HCT116 (cell line): ENCODE measurements at regions not wholly inside any gene's neighbourhood (a gene's known extent, or its start where the extent isn't known, plus 50 kb on each side); places are given as distances from the start of the nearest gene placed in this dataset.
"Not testable (repeated sequence)": the region's sequence is repeated elsewhere in the genome, so short reads cannot be mapped to it uniquely, and the experiment has no call there.

Experiments
- ATAC-seq: fragments of 200-7000 bp; cut with Tn5 transposase; 2 replicates; pipeline ENCODE4 v1.9.1; 2020; ENCODE audit warnings: mild to moderate bottlenecking, moderate library complexity
- BruUV-seq: library from RNA; stranded (reverse); fragments of 400-500 nt; replicated peaks from 2 replicates; lab custom pipeline; 2021; lab: Mats Ljungman, UMichigan
- CTCF ChIA-PET: fragments of 300-600 bp; sonication (Branson Sonifier 250); formaldehyde crosslinking; loops from one replicate; lab custom pipeline; 2021; ENCODE audit warnings: antibody characterized with exemption; lab: Charles Lee
- POLR2A ChIA-PET: fragments of 300-600, 350-600 bp; sonication (Branson Sonifier 250); formaldehyde crosslinking; loops from one replicate; lab custom pipeline; 2021; ENCODE audit warnings: antibody characterized with exemption; lab: Charles Lee
- RAD21 ChIA-PET, 2 experiments: fragments of 300-600 bp; sonication (Branson Sonifier 250); formaldehyde crosslinking; loops; one replicate each; lab custom pipeline; 2023; ENCODE audit warnings: low total read pairs in 2 of 2; ENCODE audit not compliant: uncharacterized antibody in 2 of 2, unreplicated experiment in 2 of 2, low non-redundant PET in 1 of 2; lab: Charles Lee
- DNase-seq: peaks from one replicate; pipeline ENCODE4 v3.0.0-alpha.2; 2010; ENCODE audit warnings: low read depth, low spot score
- H2AFZ ChIP-seq: fragments of 200-600 bp; shearing (Covaris generic), sonication (generic); 2 replicates; pipeline ENCODE4 v1.6.1; 2017; ENCODE audit warnings: low read depth, mixed run types, mixed read lengths, antibody characterized with exemption, low read length; ENCODE audit not compliant: poor library complexity, severe bottlenecking
- H3K27ac ChIP-seq: 2 replicates; pipeline ENCODE4 v1.5.1; 2012; ENCODE audit warnings: low read depth, low read length
- H3K27me3 ChIP-seq: fragments of 200-600 bp; sonication (generic); 2 replicates; pipeline ENCODE4 v1.6.1; 2016; ENCODE audit warnings: mixed run types, low read length, mixed read lengths; ENCODE audit not compliant: insufficient read depth
- H3K36me3 ChIP-seq, 2 experiments: fragments of 200-500 bp in 1 of 2; fragments of 200-600 bp in 1 of 2; sonication (Bioruptor generic) in 1 of 2; sonication (generic) in 1 of 2; 2 replicates each; pipeline versions ENCODE4 v1.5.1 to v1.6.1; 2014 to 2016; ENCODE audit warnings: low read length in 2 of 2, inconsistent platforms in 1 of 2, mixed read lengths in 1 of 2, mixed run types in 1 of 2; ENCODE audit not compliant: insufficient read depth in 2 of 2, control insufficient read depth in 1 of 2
- H3K4me1 ChIP-seq, 2 experiments: fragments of 200-600 bp in 1 of 2; sonication (generic) in 1 of 2; 2 replicates each; pipeline versions ENCODE4 v1.5.1 to v1.6.1; 2012 to 2017; ENCODE audit warnings: low read length in 2 of 2, inconsistent platforms in 1 of 2, mild to moderate bottlenecking in 1 of 2, mixed read lengths in 1 of 2, mixed run types in 1 of 2, moderate library complexity in 1 of 2; ENCODE audit not compliant: insufficient read depth in 2 of 2, control insufficient read depth in 1 of 2
- H3K4me2 ChIP-seq: fragments of 200-600 bp; sonication (generic); 2 replicates; pipeline ENCODE4 v1.6.1; 2017; ENCODE audit warnings: mixed run types, low read length, mixed read lengths
- H3K4me3 ChIP-seq, 2 experiments: fragments of 200-600 bp in 1 of 2; sonication (generic) in 1 of 2; replicated peaks in 1 of 2; 2 replicates each; pipeline ENCODE4 v1.5.1; 2011 to 2016; ENCODE audit warnings: low read length in 2 of 2, control low read depth in 1 of 2, low read depth in 1 of 2, mild to moderate bottlenecking in 1 of 2, mixed read lengths in 1 of 2, mixed run types in 1 of 2
- H3K79me2 ChIP-seq: fragments of 200-600 bp; sonication (generic); 2 replicates; pipeline ENCODE4 v1.6.1; 2017; ENCODE audit warnings: mild to moderate bottlenecking, mixed run types, low read length, moderate library complexity, mixed read lengths; ENCODE audit not compliant: insufficient read depth
- H3K9ac ChIP-seq: fragments of 200-600 bp; sonication (generic); 2 replicates; pipeline ENCODE4 v1.6.1; 2016; ENCODE audit warnings: low read length, mixed read lengths
- H3K9me2 ChIP-seq: fragments of 200-600 bp; sonication (generic), shearing (Covaris generic); 2 replicates; pipeline ENCODE4 v1.6.1; 2017; ENCODE audit warnings: mixed run types, mild to moderate bottlenecking, moderate library complexity; ENCODE audit not compliant: insufficient read depth
- H3K9me3 ChIP-seq, 2 experiments: fragments of 200-500 bp in 1 of 2; fragments of 200-600 bp in 1 of 2; sonication (Bioruptor generic) in 1 of 2; sonication (generic) in 1 of 2; 2 replicates each; pipeline ENCODE4 v1.6.1; 2014 to 2017; ENCODE audit warnings: low read length in 2 of 2, mixed read lengths in 2 of 2, inconsistent platforms in 1 of 2, low read depth in 1 of 2, mild to moderate bottlenecking in 1 of 2, mixed run types in 1 of 2, moderate library complexity in 1 of 2; ENCODE audit not compliant: control insufficient read depth in 1 of 2, insufficient read depth in 1 of 2
- H4K20me1 ChIP-seq: fragments of 200-600 bp; sonication (generic), shearing (Covaris generic); 2 replicates; pipeline ENCODE4 v1.6.1; 2017; ENCODE audit warnings: mixed run types, mild to moderate bottlenecking, moderate library complexity; ENCODE audit not compliant: insufficient read depth
- EZH2 ChIP-seq: fragments of 200-600 bp; sonication (generic); IDR thresholded peaks from 2 replicates; pipeline ENCODE4 v1.6.1; 2017; ENCODE audit warnings: antibody characterized with exemption, mixed run types
- MAX ChIP-seq: IDR thresholded peaks from 2 replicates; pipeline ENCODE4 v1.6.1; 2012
- POLR2A ChIP-seq: IDR thresholded peaks from 2 replicates; pipeline ENCODE4 v1.7.0; 2011; ENCODE audit warnings: borderline replicate concordance; ENCODE audit not compliant: insufficient read depth, insufficient read length; ENCODE audit errors: extremely low read depth
- POLR2AphosphoS5 ChIP-seq: IDR thresholded peaks from 2 replicates; pipeline ENCODE4 v1.6.1; 2011; ENCODE audit warnings: mild to moderate bottlenecking, low read depth, low read length, moderate library complexity
- REST ChIP-seq: IDR thresholded peaks from 2 replicates; pipeline ENCODE4 v1.6.1; 2012; ENCODE audit warnings: low read depth
- SIN3A ChIP-seq: IDR thresholded peaks from 2 replicates; pipeline ENCODE4 v1.6.1; 2012; ENCODE audit warnings: low read depth
- SP1 ChIP-seq: IDR thresholded peaks from 2 replicates; pipeline ENCODE4 v1.6.1; 2012; ENCODE audit warnings: low read depth
- SRF ChIP-seq: IDR thresholded peaks from 2 replicates; pipeline ENCODE4 v1.6.1; 2012; ENCODE audit warnings: low read depth
- TCF7L2 ChIP-seq: IDR thresholded peaks from 2 replicates; pipeline ENCODE4 v1.7.0; 2011; ENCODE audit warnings: borderline replicate concordance, inconsistent platforms; ENCODE audit not compliant: insufficient read depth, insufficient read length; ENCODE audit errors: extremely low read depth
- YY1 ChIP-seq: IDR thresholded peaks from 2 replicates; pipeline ENCODE4 v1.6.1; 2011; ENCODE audit warnings: low read length, low read depth, moderate library complexity, mild to moderate bottlenecking; ENCODE audit not compliant: insufficient replicate concordance; ENCODE audit errors: extremely low read depth
- ZFX ChIP-seq: fragments of 450-650 bp; IDR thresholded peaks from 2 replicates; pipeline ENCODE4 v1.6.1; 2017
- ZNF274 ChIP-seq: fragments of 200-500 bp; sonication (Bioruptor generic); IDR thresholded peaks from 2 replicates; pipeline ENCODE4 v1.6.1; 2014; ENCODE audit warnings: mild to moderate bottlenecking, low read depth, low read length, inconsistent platforms
- intact Hi-C: fragments of 100-400 bp; cut with micrococcal nuclease; formaldehyde crosslinking; loops from 2 replicates; pipeline ENCODE4 v1.10.0; 2022

- Histone ChIP-seq H3K9me3 (no peaks in the 10 kb centered on the region), H3K9me2 (no peaks in the 10 kb centered on the region), H4K20me1 (no peaks in the 10 kb centered on the region), H3K9ac (no peak overlapping the region), H3K27ac (no peak overlapping the region), H3K79me2 (no peaks in the 10 kb centered on the region), H3K4me2 (no peak overlapping the region), H3K4me3 (no peak overlapping the region), H2AFZ (no peak overlapping the region), H3K4me1 (no peaks in the 10 kb centered on the region), H3K36me3 (no peaks in the 10 kb centered on the region), H3K27me3 (no peaks in the 10 kb centered on the region)
- POLR2A ChIA-PET = no interaction called here
- CTCF ChIA-PET = no interaction called here
- TF ChIP-seq SP1 (no peak), SRF (no peak), ZNF274 (no peak), REST (no peak), SIN3A (no peak), POLR2AphosphoS5 (no peak), YY1 (no peak), EZH2 (no peak), ZFX (no peak), MAX (no peak), TCF7L2 (no peak), POLR2A (no peak)
- DNase-seq = no peak
- RAD21 ChIA-PET = no interaction called here
- BruUV-seq = no TSS peak
- intact Hi-C loops = no loop called here
- ATAC-seq = no peak
These were observed 266.9 kb downstream of the DSC3 start for GRCh38 chr18:30775629-30776028.

- H3K27me3 ChIP-seq, H4K20me1 ChIP-seq, H3K9me3 ChIP-seq, H3K9me2 ChIP-seq, RAD21 ChIA-PET, H3K27ac ChIP-seq, H3K4me1 ChIP-seq, BruUV-seq, CTCF ChIA-PET, DNase-seq, POLR2A ChIA-PET, H3K4me2 ChIP-seq, ATAC-seq, H3K36me3 ChIP-seq, H3K4me3 ChIP-seq, intact Hi-C loops, H2AFZ ChIP-seq, H3K79me2 ChIP-seq, H3K9ac ChIP-seq: not testable (repeated sequence)
These were observed 270.4 kb downstream of the DSC3 start for GRCh38 chr18:30772170-30772569.
